ENCODE measurements at regions not wholly inside any gene's neighbourhood (a gene's known extent, or its start where the extent isn't known, plus 50 kb on each side); places are given as distances from the start of the nearest gene placed in this dataset.

- TF ChIP-seq, protein P1, sequence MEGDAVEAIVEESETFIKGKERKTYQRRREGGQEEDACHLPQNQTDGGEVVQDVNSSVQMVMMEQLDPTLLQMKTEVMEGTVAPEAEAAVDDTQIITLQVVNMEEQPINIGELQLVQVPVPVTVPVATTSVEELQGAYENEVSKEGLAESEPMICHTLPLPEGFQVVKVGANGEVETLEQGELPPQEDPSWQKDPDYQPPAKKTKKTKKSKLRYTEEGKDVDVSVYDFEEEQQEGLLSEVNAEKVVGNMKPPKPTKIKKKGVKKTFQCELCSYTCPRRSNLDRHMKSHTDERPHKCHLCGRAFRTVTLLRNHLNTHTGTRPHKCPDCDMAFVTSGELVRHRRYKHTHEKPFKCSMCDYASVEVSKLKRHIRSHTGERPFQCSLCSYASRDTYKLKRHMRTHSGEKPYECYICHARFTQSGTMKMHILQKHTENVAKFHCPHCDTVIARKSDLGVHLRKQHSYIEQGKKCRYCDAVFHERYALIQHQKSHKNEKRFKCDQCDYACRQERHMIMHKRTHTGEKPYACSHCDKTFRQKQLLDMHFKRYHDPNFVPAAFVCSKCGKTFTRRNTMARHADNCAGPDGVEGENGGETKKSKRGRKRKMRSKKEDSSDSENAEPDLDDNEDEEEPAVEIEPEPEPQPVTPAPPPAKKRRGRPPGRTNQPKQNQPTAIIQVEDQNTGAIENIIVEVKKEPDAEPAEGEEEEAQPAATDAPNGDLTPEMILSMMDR (IDR thresholded peaks at IDR 0.05): no peak
Measured at GRCh38 chr2:239752951-239753350, 272.2 kb downstream of the NDUFA10 start.

- TF ChIP-seq, protein P1 (IDR thresholded peaks at IDR 0.05): no peak
Measured at GRCh38 chr2:239751679-239752355, 273.3 kb downstream of the NDUFA10 start.

- TF ChIP-seq, protein P1 (IDR thresholded peaks at IDR 0.05): no peak
Measured at GRCh38 chr2:239750929-239751678, 274.0 kb downstream of the NDUFA10 start.

GRCh38 chr2:239750045-239750835, 274.9 kb downstream of the NDUFA10 start:
- TF ChIP-seq, protein P1 (IDR thresholded peaks at IDR 0.05): no peak

GRCh38 chr2:239749272-239749873, 275.8 kb downstream of the NDUFA10 start:
- TF ChIP-seq, protein P1 (IDR thresholded peaks at IDR 0.05): no peak

- TF ChIP-seq, protein P1 (IDR thresholded peaks at IDR 0.05): no peak
Measured at GRCh38 chr2:239748811-239749210, 276.3 kb downstream of the NDUFA10 start.

GRCh38 chr2:239747771-239748170, 277.4 kb downstream of the NDUFA10 start:
- TF ChIP-seq, protein P1 (IDR thresholded peaks at IDR 0.05): no peak
